Activated T-cell treated with anti-CD3 and anti-CD28 coated beads, Interleukin-2, amount 50 U/mL, for 4 hours (primary cell): ENCODE measurements at regions not wholly inside any gene's neighbourhood (a gene's known extent, or its start where the extent isn't known, plus 50 kb on each side); places are given as distances from the start of the nearest gene placed in this dataset.
"Not testable (repeated sequence)": the region's sequence is repeated elsewhere in the genome, so short reads cannot be mapped to it uniquely, and the experiment has no call there.

Experiments used
- ATAC-seq, 2 donors: fragments of 200-7000 bp; cut with Tn5 transposase; one replicate each; pipeline ENCODE4 v1.10.0; 2021
- DNase-seq: peaks from one replicate; pipeline ENCODE4 v3.0.0-alpha.2; 2020
- H3K27me3 Mint-ChIP-seq: one replicate; pipeline ENCODE4 v1.8.0; 2021; ENCODE audit warnings: low read depth, mixed read lengths
- H3K36me3 Mint-ChIP-seq: one replicate; pipeline ENCODE4 v1.8.0; 2022; ENCODE audit warnings: mixed read lengths; ENCODE audit not compliant: insufficient read depth
- H3K4me1 Mint-ChIP-seq: one replicate; pipeline ENCODE4 v1.8.0; 2021; ENCODE audit warnings: low read depth, mixed read lengths
- H3K4me3 Mint-ChIP-seq: one replicate; pipeline ENCODE4 v1.8.0; 2021; ENCODE audit warnings: mild to moderate bottlenecking, moderate library complexity, mixed read lengths
- H3K9me3 Mint-ChIP-seq: one replicate; pipeline ENCODE4 v1.8.0; 2021; ENCODE audit warnings: mixed read lengths

- Mint-ChIP-seq H3K27me3 (peaks cover 14% of the 10 kb centered on the region), H3K9me3 (no peaks in the 10 kb centered on the region), H3K4me1 (no peaks in the 10 kb centered on the region), H3K4me3 (no peak overlapping the region), H3K36me3 (no peaks in the 10 kb centered on the region)
- no peak for DNase-seq
- ATAC-seq: no peak
Measured at GRCh38 chr1:47682198-47682597, 244.4 kb downstream of the FOXD2 start.

- Mint-ChIP-seq H3K4me3 (no peak overlapping the region), H3K36me3 (no peaks in the 10 kb centered on the region), H3K4me1 (no peaks in the 10 kb centered on the region), H3K27me3 (peaks cover 14% of the 10 kb centered on the region), H3K9me3 (no peaks in the 10 kb centered on the region)
- DNase-seq (no peak), ATAC-seq (no peak)
Measured at GRCh38 chr1:47682786-47683350, 245.0 kb downstream of the FOXD2 start.

- H3K4me3 Mint-ChIP-seq: no peak overlapping the region
- no peak for DNase-seq
- peaks cover 12% of the 10 kb centered on the region for H3K27me3 Mint-ChIP-seq
- no peaks in the 10 kb centered on the region for H3K4me1 Mint-ChIP-seq
- H3K36me3 Mint-ChIP-seq: no peaks in the 10 kb centered on the region
- no peak for ATAC-seq
- no peaks in the 10 kb centered on the region for H3K9me3 Mint-ChIP-seq
Measured at GRCh38 chr1:47683401-47683800, 245.6 kb downstream of the FOXD2 start.

- Mint-ChIP-seq H3K9me3 (no peaks in the 10 kb centered on the region), H3K4me1 (no peaks in the 10 kb centered on the region), H3K36me3 (no peaks in the 10 kb centered on the region), H3K4me3 (no peak overlapping the region), H3K27me3 (peaks cover 10% of the 10 kb centered on the region)
- DNase-seq (no peak), ATAC-seq (no peak)
Measured at GRCh38 chr1:47684518-47684917, 246.7 kb downstream of the FOXD2 start.

GRCh38 chr1:47684964-47685762 is 247.3 kb downstream of the FOXD2 start:
- no peak for ATAC-seq
- Mint-ChIP-seq H3K27me3 (peaks cover 10% of the 10 kb centered on the region), H3K9me3 (no peaks in the 10 kb centered on the region), H3K4me3 (no peak overlapping the region), H3K36me3 (no peaks in the 10 kb centered on the region), H3K4me1 (no peaks in the 10 kb centered on the region)
- DNase-seq: no peak

- ATAC-seq (no peak), DNase-seq (no peak)
- no peaks in the 10 kb centered on the region for H3K9me3 Mint-ChIP-seq
- no peaks in the 10 kb centered on the region for H3K36me3 Mint-ChIP-seq
- no peaks in the 10 kb centered on the region for H3K4me1 Mint-ChIP-seq
- H3K27me3 Mint-ChIP-seq: peaks cover 14% of the 10 kb centered on the region
- H3K4me3 Mint-ChIP-seq: no peak overlapping the region
Measured at GRCh38 chr1:47685763-47686066, 247.9 kb downstream of the FOXD2 start.

GRCh38 chr1:47686731-47687630 is 249.1 kb downstream of the FOXD2 start:
- Mint-ChIP-seq H3K27me3 (peaks cover 14% of the 10 kb centered on the region), H3K36me3 (no peaks in the 10 kb centered on the region), H3K9me3 (no peaks in the 10 kb centered on the region), H3K4me3 (no peak overlapping the region), H3K4me1 (no peaks in the 10 kb centered on the region)
- no peak for DNase-seq
- ATAC-seq: no peak

- H3K4me1 Mint-ChIP-seq: no peaks in the 10 kb centered on the region
- DNase-seq (no peak), ATAC-seq (no peak)
- H3K36me3 Mint-ChIP-seq: no peaks in the 10 kb centered on the region
- H3K27me3 Mint-ChIP-seq: peaks cover 14% of the 10 kb centered on the region
- no peaks in the 10 kb centered on the region for H3K9me3 Mint-ChIP-seq
- no peak overlapping the region for H3K4me3 Mint-ChIP-seq
Measured at GRCh38 chr1:47687631-47688460, 250.0 kb downstream of the FOXD2 start.

GRCh38 chr1:47688461-47689296 is 250.8 kb downstream of the FOXD2 start:
- no peaks in the 10 kb centered on the region for H3K4me1 Mint-ChIP-seq
- H3K9me3 Mint-ChIP-seq: no peaks in the 10 kb centered on the region
- ATAC-seq (no peak), DNase-seq (no peak)
- peaks cover 18% of the 10 kb centered on the region for H3K27me3 Mint-ChIP-seq
- H3K36me3 Mint-ChIP-seq: no peaks in the 10 kb centered on the region
- no peak overlapping the region for H3K4me3 Mint-ChIP-seq

GRCh38 chr1:47689894-47690293 is 252.1 kb downstream of the FOXD2 start:
- Mint-ChIP-seq H3K4me3 (no peak overlapping the region), H3K9me3 (no peaks in the 10 kb centered on the region), H3K27me3 (peaks cover 18% of the 10 kb centered on the region), H3K36me3 (no peaks in the 10 kb centered on the region), H3K4me1 (no peaks in the 10 kb centered on the region)
- no peak for DNase-seq
- no peak for ATAC-seq

- no peak overlapping the region for H3K4me3 Mint-ChIP-seq
- no peaks in the 10 kb centered on the region for H3K9me3 Mint-ChIP-seq
- DNase-seq (no peak), ATAC-seq (no peak)
- peaks cover 18% of the 10 kb centered on the region for H3K27me3 Mint-ChIP-seq
- H3K4me1 Mint-ChIP-seq: no peaks in the 10 kb centered on the region
- no peaks in the 10 kb centered on the region for H3K36me3 Mint-ChIP-seq
Measured at GRCh38 chr1:47690341-47691250, 252.8 kb downstream of the FOXD2 start.

- not testable (repeated sequence) for H3K4me1 Mint-ChIP-seq, H3K4me3 Mint-ChIP-seq, DNase-seq, H3K36me3 Mint-ChIP-seq, H3K9me3 Mint-ChIP-seq, ATAC-seq
- H3K27me3 Mint-ChIP-seq: peaks cover 18% of the 10 kb centered on the region
Measured at GRCh38 chr1:47691293-47691692, 253.4 kb downstream of the FOXD2 start.

GRCh38 chr1:47692196-47692595 is 254.4 kb downstream of the FOXD2 start:
- DNase-seq (no peak), ATAC-seq (no peak)
- Mint-ChIP-seq H3K27me3 (peaks cover 15% of the 10 kb centered on the region), H3K4me1 (no peaks in the 10 kb centered on the region), H3K9me3 (no peaks in the 10 kb centered on the region), H3K36me3 (no peaks in the 10 kb centered on the region), H3K4me3 (no peak overlapping the region)
